ENCODE measurements at regions not wholly inside any gene's neighbourhood (a gene's known extent, or its start where the extent isn't known, plus 50 kb on each side); places are given as distances from the start of the nearest gene placed in this dataset.
A peak's percentile ranks its signal among the peaks of the same experiment; 100 is the strongest.

DNA sequence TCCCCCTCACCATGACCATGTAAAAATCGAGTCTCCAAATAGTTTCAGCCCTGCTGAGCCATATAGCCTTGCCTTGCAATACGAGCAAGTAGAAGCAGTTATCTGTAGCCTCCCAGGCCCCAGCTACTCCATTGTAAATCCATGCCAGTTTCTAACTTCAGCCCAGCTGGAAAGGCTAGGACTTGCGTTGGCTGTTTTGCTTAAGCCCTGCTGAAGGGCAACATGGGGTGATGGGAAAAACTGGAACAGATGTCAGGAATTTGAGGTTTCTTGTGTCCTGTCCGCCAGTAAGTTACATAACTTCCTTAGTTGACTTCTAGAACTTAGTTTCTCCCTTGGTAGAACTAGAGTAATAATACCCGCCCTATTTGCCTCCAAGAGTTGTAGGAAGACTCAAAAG lies 216.0 kb upstream of the SERP2 start:
- ATAC-seq = no peak

DNA sequence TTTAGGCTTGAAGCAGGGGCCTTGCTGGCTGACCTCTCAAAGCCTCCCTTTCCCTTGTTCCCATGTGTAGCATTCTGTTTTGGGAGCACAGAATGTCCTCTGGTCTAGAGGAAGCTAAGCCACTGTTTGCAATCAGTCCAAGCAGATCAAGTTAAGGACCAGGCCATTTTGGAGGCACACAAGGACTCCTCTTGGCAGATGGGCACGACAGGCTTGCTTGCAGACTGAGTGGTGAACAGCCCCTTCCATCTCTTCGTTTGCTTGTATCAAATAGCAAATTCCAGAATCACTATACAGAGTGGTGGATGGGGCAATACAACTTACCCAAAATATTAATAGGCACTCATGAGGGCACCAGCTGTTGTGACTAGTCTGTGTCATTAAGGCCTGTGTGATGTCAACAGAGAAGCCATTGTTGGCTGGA lies 215.5 kb upstream of the SERP2 start:
- DNase-seq (no peak), ATAC-seq (no peak)
- intact Hi-C loops (cut with DNase I, micrococcal nuclease) = no loop called here

More for the DNA sequence above, 216.0 kb upstream of the SERP2 start:
- intact Hi-C loops (cut with DNase I, micrococcal nuclease) = no loop called here
- no peak for DNase-seq

DNA sequence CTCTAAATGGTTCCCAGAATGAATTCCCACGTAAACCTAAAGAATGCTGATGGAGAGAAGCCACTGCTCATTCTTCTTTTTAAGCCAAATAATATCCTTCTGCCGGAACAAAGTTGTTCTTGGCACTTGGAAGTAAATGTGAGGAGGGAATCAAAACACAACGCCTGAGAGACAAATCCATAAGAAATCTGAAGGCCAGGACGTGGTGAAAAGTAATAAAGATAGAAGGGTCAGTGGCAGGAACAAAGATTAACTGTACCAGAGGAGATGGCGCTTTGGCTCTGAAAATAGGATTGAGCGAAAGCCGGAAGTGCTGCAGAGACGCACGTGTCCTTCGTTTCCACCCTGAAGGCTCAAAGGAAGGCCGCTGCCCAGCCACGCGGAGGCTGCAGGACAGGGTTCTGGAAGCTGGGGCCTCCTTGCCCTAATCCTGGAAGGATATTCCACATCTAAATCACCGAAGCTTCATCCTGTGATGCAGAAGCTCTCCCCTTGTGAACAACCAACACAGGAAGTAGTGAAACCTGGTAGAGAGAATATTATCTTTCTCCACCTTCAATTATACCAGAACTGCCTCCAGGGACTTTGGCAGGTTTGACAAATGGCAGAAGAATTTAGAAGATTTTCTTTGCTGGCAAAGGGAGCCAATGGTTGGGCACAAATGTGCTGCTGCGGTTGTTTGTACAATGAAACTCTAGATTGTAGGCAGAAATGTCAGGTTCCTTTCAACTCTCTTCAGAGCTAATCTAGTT lies 214.6 kb upstream of the SERP2 start:
- ATAC-seq (no peak), DNase-seq (no peak)
- intact Hi-C loops (cut with DNase I, micrococcal nuclease) = no loop called here

- DNase-seq (no peak), ATAC-seq (no peak)
- intact Hi-C loops (cut with DNase I, micrococcal nuclease) = no loop called here
Observed at GRCh38 chr13:44159633-44160279, 213.9 kb upstream of the SERP2 start.

GRCh38 chr13:44160591-44161191 lies 212.9 kb upstream of the SERP2 start:
- ATAC-seq = peak; percentile 49
- no peak for DNase-seq
- intact Hi-C loops (cut with DNase I, micrococcal nuclease) = no loop called here

DNA sequence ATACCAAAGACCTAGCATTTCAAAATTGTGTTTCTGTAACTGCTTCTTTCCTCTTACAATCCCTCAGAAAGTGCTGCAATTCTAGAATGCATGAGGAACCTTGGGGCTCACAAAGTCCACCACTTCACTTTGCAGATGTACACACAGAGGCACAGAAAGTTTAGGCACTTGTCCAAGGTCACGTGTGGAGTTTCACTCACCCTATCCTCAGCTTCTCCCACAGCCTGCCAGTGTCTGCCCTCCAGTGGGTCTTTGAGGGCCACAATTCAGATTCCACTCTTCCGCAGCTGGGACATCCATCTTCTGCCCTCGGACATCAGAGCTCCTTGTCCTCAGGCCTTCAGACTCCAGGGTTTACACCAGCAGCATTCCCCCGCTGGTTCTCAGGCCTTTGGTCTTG lies 210.5 kb upstream of the SERP2 start:
- no peak for ATAC-seq
- intact Hi-C loops (cut with DNase I, micrococcal nuclease) = no loop called here

GRCh38 chr13:44165221-44165888 lies 208.3 kb upstream of the SERP2 start:
- intact Hi-C loops (cut with DNase I, micrococcal nuclease) = no loop called here
- no peak for ATAC-seq
- DNase-seq = no peak

More for the DNA sequence above, 210.5 kb upstream of the SERP2 start:
- DNase-seq = no peak

DNA sequence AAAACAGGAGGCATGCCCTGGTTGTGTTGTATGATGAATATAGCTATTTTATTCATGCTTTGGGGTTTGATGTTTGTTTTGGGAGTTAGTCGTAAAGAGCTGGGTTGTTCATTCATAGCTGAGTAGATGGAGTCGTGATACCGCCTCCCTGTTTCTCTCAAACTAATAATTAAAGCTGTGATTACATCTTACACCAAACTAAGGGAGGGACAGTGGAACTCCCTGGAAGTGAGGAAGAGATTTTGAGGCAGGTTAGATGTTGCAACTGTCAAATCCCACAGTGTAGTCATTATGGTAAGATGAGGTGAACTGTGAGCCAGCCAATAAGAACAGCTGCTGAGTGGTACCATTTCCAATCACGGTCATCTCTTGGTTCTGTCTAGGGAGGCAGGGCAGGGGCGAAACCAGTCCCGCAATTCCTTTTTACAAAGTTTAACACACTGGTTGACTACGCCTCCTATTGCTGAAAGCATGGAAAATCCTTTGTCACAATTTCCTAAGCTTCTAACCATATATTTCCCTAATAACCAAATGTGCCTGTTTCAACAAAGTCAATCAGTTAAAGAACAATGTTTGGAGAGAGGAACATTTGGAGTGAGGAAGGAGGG lies 207.6 kb upstream of the SERP2 start:
- ATAC-seq (no peak), DNase-seq (no peak)
- intact Hi-C loops (cut with DNase I, micrococcal nuclease) = no loop called here

- ATAC-seq = no peak
- no peak for DNase-seq
- intact Hi-C loops (cut with DNase I, micrococcal nuclease) = no loop called here
Observed at GRCh38 chr13:44169018-44169911, 204.4 kb upstream of the SERP2 start.

DNA sequence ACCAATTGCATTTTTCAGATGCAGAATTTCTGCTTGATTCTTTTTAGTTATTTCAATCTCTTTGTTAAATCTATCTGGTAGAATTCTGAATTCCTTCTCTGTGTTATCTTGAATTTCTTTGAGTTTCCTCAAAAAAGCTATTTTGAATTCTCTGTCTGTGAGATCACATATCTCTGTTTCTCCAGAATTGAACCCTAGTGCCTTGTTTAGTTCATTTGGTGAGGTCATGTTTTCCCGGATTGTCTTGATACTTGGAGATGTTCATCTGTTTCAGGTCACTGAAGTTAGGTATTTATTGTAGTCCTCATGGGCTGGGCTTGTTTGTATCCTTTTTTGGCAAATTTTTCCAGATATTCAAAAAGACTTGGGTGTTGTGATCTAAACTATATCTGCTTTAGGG lies 202.9 kb upstream of the SERP2 start:
- intact Hi-C loops (cut with DNase I, micrococcal nuclease) = no loop called here
- DNase-seq = no peak
- ATAC-seq = no peak

GRCh38 chr13:44171156-44171555 lies 202.5 kb upstream of the SERP2 start:
- intact Hi-C loops (cut with DNase I, micrococcal nuclease) = no loop called here
- DNase-seq (no peak), ATAC-seq (no peak)

- no peak for ATAC-seq
- intact Hi-C loops (cut with DNase I, micrococcal nuclease) = no loop called here
- DNase-seq = no peak
Observed at GRCh38 chr13:44171861-44172260, 201.8 kb upstream of the SERP2 start.

DNA sequence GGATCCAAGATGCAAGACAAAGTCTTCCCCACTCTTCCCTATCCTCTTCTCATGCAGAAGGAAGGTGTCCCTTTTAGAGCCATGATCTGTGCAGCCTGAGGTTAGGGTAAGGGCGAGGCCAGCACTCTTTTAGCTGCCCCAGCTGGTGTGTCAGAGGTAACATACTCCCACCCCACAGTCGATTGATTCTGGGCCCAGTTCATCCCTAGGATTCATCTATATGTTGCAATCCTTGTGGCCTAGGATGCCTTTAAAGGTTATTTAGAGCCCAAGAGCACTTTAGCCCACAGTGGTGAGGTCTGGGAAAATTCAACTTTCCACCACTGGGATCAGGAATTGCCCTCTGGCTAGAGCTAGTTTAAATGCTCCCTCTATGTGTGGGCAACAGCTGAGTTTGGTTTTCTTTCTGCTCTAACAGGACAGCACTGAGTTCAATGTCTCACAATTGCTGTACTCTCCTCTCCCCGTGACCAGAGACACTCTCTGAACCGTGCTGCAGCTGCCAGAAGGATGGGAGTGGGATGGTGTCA lies 201.3 kb upstream of the SERP2 start:
- no peak for ATAC-seq
- intact Hi-C loops (cut with DNase I, micrococcal nuclease) = no loop called here
- DNase-seq = no peak

- DNase-seq = no peak
- no peak for ATAC-seq
- intact Hi-C loops (cut with DNase I, micrococcal nuclease) = no loop called here
Observed at GRCh38 chr13:44174769-44175425, 198.7 kb upstream of the SERP2 start.

DNA sequence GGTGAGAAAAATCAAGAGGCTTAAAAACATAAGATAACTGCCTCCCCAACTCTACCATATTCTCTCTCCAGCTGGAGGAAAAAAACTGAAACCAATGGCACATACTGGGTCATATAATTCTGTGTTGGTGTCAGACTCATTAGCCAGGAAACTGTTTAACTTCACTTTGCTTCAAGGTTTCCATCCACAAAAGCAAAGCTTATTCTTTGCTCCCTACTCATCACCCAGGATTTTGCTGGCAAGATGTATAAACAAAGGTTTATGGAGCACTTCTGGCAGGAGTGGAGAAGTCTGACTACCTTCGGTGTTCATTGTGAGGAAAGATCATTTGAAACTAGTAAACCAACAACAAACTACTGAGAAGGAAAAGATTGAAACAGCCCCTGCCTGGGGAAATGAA lies 197.5 kb upstream of the SERP2 start:
- ATAC-seq (no peak), DNase-seq (no peak)
- intact Hi-C loops (cut with DNase I, micrococcal nuclease) = no loop called here

- intact Hi-C loops (cut with DNase I, micrococcal nuclease) = no loop called here
- DNase-seq (no peak), ATAC-seq (no peak)
Observed at GRCh38 chr13:44180876-44181536, 192.6 kb upstream of the SERP2 start.

DNA sequence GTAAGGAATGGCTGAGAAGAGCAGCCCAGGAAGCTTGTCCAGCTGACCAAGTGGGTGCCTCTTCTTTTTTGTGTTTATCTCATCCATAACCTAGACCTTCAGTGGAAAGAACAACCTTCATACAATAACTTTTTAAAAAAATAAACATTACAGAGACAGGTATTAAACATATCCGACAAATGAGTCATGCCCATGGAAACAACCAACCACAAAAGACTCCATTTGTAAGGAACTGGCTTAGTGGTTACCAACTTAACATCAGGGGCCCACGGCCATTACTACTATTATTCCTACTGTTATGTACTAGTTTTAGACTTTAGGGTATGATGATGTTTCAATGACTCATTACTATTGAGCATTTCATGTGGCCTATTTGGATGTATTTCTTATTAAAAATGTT lies 191.7 kb upstream of the SERP2 start:
- intact Hi-C loops (cut with DNase I, micrococcal nuclease) = no loop called here
- DNase-seq = no peak
- ATAC-seq = no peak
